ENCODE measurements at regions not wholly inside any gene's neighbourhood (a gene's known extent, or its start where the extent isn't known, plus 50 kb on each side); places are given as distances from the start of the nearest gene placed in this dataset.
"Not testable (repeated sequence)": the region's sequence is repeated elsewhere in the genome, so short reads cannot be mapped to it uniquely, and the experiment has no call there.

GRCh38 chr2:146541896-146542295 lies 1302.9 kb upstream of the ACVR2A start:
- intact Hi-C loops (cut with DNase I): no loop called here
- Histone ChIP-seq H3K36me3 (replicated peaks in 1 of 2) (no peaks in the 10 kb centered on the region), H3K27me3 (no peaks in the 10 kb centered on the region), H3K4me1 (replicated peaks in 1 of 2) (no peaks in the 10 kb centered on the region), H3K27ac (no peak overlapping the region), H3K9me3 (replicated peaks in 1 of 3) (no peaks in the 10 kb centered on the region), H3K4me3 (no peak overlapping the region)
- TF ChIP-seq POLR2A (IDR thresholded peaks at IDR 0.05) (no peak), CTCF (IDR thresholded peaks at IDR 0.05) (no peak)
- no peak for DNase-seq
- WGBS, 4 donors: 76 to 86% (median 82%) methylated on average over 1 of the region's 1 CpG

- intact Hi-C loops (cut with DNase I): no loop called here
- 42 to 63% (median 62%) methylated on average over 3 of the region's 3 CpGs for WGBS, 4 donors
- Histone ChIP-seq H3K9me3 (replicated peaks in 1 of 3) (no peaks in the 10 kb centered on the region), H3K27me3 (no peaks in the 10 kb centered on the region), H3K36me3 (replicated peaks in 1 of 2) (no peaks in the 10 kb centered on the region), H3K4me3 (no peak overlapping the region), H3K4me1 (replicated peaks in 1 of 2) (no peaks in the 10 kb centered on the region), H3K27ac (no peak overlapping the region)
- DNase-seq: no peak
- TF ChIP-seq POLR2A (IDR thresholded peaks at IDR 0.05) (no peak), CTCF (IDR thresholded peaks at IDR 0.05) (no peak)
Measured at GRCh38 chr2:146540271-146540932, 1304.4 kb upstream of the ACVR2A start.

GRCh38 chr2:146539739-146540138 lies 1305.1 kb upstream of the ACVR2A start:
- H3K4me3 ChIP-seq; intact Hi-C loops (cut with DNase I); H3K27ac ChIP-seq; H3K36me3 ChIP-seq (replicated peaks in 1 of 2); H3K9me3 ChIP-seq (replicated peaks in 1 of 3); H3K4me1 ChIP-seq (replicated peaks in 1 of 2); H3K27me3 ChIP-seq; DNase-seq: not testable (repeated sequence)
- 78 to 87% (median 81%) methylated on average over 5 of the region's 5 CpGs for WGBS, 4 donors

- Histone ChIP-seq H3K27ac (no peak overlapping the region), H3K9me3 (replicated peaks in 1 of 3) (no peaks in the 10 kb centered on the region), H3K36me3 (replicated peaks in 1 of 2) (no peaks in the 10 kb centered on the region), H3K27me3 (no peaks in the 10 kb centered on the region), H3K4me3 (no peak overlapping the region), H3K4me1 (replicated peaks in 1 of 2) (no peaks in the 10 kb centered on the region)
- DNase-seq: no peak
- intact Hi-C loops (cut with DNase I): no loop called here
- TF ChIP-seq CTCF (IDR thresholded peaks at IDR 0.05): no peak
- TF ChIP-seq POLR2A (IDR thresholded peaks at IDR 0.05): no peak
- WGBS, 4 donors: 92 to 96% (median 95%) methylated on average over 2 of the region's 2 CpGs
Measured at GRCh38 chr2:146537477-146537876, 1307.4 kb upstream of the ACVR2A start.

- no peak for DNase-seq
- TF ChIP-seq CTCF (IDR thresholded peaks at IDR 0.05): no peak
- no peak for TF ChIP-seq POLR2A (IDR thresholded peaks at IDR 0.05)
- WGBS, 4 donors: 60 to 67% (median 62%) methylated on average over 3 of the region's 3 CpGs
- no peak overlapping the region for H3K27ac ChIP-seq
- no peaks in the 10 kb centered on the region for H3K9me3 ChIP-seq (replicated peaks in 1 of 3)
- intact Hi-C loops (cut with DNase I): no loop called here
- H3K4me3 ChIP-seq: no peak overlapping the region
- no peaks in the 10 kb centered on the region for H3K36me3 ChIP-seq (replicated peaks in 1 of 2)
- no peaks in the 10 kb centered on the region for H3K27me3 ChIP-seq
- no peaks in the 10 kb centered on the region for H3K4me1 ChIP-seq (replicated peaks in 1 of 2)
Measured at GRCh38 chr2:146532509-146533147, 1312.2 kb upstream of the ACVR2A start.
